Stimulated activated CD4-positive, alpha-beta T cell treated with anti-CD3 and anti-CD28 coated beads, Interleukin-15, amount 100 ng/mL, for 48 hours (primary cell): ENCODE measurements at regions not wholly inside any gene's neighbourhood (a gene's known extent, or its start where the extent isn't known, plus 50 kb on each side); places are given as distances from the start of the nearest gene placed in this dataset.
"Not testable (repeated sequence)": the region's sequence is repeated elsewhere in the genome, so short reads cannot be mapped to it uniquely, and the experiment has no call there.

ENCODE experiments used
- DNase-seq, 2 donors: peaks; one replicate each; pipeline ENCODE4 v3.0.0-alpha.2; 2020; ENCODE audit warnings: low read depth in 2 of 2

GRCh38 chr1:196366-196765, 255.1 kb downstream of the OR4F29 start:
- not testable (repeated sequence) for DNase-seq

DNA sequence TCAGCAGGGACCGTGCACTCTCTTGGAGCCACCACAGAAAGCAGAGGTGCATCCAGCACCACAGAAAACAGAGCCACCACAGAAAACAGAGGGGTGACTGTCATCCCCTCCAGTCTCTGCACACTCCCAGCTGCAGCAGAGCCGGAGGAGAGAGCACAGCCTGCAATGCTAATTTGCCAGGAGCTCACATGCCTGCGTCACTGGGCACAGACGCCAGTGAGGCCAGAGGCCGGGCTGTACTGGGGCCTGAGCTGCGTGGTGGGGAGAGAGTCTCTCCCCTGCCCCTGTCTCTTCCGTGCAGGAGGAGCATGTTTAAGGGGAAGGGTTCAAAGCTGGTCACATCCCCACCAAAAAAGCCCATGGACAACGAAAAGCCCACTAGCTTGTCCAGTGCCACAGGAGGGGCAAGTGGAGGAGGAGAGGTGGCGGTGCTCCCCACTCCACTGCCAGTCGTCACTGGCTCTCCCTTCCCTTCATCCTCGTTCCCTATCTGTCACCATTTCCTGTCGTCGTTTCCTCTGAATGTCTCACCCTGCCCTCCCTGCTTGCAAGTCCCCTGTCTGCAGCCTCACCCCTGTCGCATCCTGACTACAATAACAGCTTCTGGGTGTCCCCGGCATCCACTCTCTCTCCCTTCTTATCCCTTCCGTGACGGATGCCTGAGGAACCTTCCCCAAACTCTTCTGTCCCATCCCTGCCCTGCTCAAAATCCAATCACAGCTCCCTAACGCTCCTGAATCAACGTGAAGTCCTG, 260.0 kb downstream of the OR4F29 start:
- not testable (repeated sequence) for DNase-seq

GRCh38 chr1:190678-191077, 260.8 kb downstream of the OR4F29 start:
- not testable (repeated sequence) for DNase-seq

- not testable (repeated sequence) for DNase-seq
These were observed 261.6 kb downstream of the OR4F29 start for GRCh38 chr1:189915-190314.

DNA sequence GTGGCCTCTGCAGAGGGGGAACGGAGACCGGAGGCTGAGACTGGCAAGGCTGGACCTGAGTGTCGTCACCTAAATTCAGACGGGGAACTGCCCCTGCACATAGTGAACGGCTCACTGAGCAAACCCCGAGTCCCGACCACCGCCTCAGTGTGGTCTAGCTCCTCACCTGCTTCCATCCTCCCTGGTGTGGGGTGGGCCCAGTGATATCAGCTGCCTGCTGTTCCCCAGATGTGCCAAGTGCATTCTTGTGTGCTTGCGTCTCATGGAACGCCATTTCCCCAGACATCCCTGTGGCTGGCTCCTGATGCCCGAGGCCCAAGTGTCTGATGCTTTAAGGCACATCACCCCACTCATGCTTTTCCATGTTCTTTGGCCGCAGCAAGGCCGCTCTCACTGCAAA, 262.2 kb downstream of the OR4F29 start:
- DNase-seq: not testable (repeated sequence)

- not testable (repeated sequence) for DNase-seq
These were observed 264.2 kb downstream of the OR4F29 start for GRCh38 chr1:187298-187697.

DNA sequence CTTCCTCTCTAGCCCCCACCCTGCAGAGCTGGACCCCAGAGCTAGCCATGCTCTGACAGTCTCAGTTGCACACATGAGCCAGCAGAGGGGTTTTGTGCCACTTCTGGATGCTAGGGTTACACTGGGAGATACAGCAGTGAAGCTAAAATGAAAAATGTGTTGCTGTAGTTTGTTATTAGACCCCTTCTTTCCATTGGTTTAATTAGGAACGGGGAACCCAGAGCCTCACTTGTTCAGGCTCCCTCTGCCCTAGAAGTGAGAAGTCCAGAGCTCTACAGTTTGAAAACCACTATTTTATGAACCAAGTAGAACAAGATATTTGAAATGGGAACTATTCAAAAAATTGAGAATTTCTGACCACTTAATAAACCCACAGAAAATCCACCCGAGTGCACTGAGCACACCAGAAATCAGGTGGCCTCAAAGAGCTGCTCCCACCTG, 264.8 kb downstream of the OR4F29 start:
- DNase-seq: not testable (repeated sequence)

- DNase-seq: not testable (repeated sequence)
These were observed 265.3 kb downstream of the OR4F29 start for GRCh38 chr1:186223-186622.

- not testable (repeated sequence) for DNase-seq
These were observed 266.0 kb downstream of the OR4F29 start for GRCh38 chr1:185526-185925.

DNA sequence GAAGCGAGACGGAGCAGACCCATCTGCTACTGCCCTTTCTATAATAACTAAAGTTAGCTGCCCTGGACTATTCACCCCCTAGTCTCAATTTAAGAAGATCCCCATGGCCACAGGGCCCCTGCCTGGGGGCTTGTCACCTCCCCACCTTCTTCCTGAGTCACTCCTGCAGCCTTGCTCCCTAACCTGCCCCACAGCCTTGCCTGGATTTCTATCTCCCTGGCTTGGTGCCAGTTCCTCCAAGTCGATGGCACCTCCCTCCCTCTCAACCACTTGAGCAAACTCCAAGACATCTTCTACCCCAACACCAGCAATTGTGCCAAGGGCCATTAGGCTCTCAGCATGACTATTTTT, 267.2 kb downstream of the OR4F29 start:
- DNase-seq: not testable (repeated sequence)

- not testable (repeated sequence) for DNase-seq
These were observed 267.7 kb downstream of the OR4F29 start for GRCh38 chr1:183620-184335.

DNA sequence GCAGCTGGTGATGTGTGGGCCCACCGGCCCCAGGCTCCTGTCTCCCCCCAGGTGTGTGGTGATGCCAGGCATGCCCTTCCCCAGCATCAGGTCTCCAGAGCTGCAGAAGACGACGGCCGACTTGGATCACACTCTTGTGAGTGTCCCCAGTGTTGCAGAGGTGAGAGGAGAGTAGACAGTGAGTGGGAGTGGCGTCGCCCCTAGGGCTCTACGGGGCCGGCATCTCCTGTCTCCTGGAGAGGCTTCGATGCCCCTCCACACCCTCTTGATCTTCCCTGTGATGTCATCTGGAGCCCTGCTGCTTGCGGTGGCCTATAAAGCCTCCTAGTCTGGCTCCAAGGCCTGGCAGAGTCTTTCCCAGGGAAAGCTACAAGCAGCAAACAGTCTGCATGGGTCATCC, 268.4 kb downstream of the OR4F29 start:
- not testable (repeated sequence) for DNase-seq

DNA sequence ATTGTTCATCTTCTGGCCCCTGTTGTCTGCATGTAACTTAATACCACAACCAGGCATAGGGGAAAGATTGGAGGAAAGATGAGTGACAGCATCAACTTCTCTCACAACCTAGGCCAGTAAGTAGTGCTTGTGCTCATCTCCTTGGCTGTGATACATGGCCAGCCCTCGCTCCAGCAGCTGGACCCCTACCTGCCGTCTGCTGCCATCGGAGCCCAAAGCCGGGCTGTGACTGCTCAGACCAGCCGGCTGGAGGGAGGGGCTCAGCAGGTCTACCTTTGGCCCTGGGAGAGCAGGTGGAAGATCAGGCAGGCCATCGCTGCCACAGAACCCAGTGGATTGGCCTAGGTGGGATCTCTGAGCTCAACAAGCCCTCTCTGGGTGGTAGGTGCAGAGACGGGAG, 268.8 kb downstream of the OR4F29 start:
- not testable (repeated sequence) for DNase-seq

DNA sequence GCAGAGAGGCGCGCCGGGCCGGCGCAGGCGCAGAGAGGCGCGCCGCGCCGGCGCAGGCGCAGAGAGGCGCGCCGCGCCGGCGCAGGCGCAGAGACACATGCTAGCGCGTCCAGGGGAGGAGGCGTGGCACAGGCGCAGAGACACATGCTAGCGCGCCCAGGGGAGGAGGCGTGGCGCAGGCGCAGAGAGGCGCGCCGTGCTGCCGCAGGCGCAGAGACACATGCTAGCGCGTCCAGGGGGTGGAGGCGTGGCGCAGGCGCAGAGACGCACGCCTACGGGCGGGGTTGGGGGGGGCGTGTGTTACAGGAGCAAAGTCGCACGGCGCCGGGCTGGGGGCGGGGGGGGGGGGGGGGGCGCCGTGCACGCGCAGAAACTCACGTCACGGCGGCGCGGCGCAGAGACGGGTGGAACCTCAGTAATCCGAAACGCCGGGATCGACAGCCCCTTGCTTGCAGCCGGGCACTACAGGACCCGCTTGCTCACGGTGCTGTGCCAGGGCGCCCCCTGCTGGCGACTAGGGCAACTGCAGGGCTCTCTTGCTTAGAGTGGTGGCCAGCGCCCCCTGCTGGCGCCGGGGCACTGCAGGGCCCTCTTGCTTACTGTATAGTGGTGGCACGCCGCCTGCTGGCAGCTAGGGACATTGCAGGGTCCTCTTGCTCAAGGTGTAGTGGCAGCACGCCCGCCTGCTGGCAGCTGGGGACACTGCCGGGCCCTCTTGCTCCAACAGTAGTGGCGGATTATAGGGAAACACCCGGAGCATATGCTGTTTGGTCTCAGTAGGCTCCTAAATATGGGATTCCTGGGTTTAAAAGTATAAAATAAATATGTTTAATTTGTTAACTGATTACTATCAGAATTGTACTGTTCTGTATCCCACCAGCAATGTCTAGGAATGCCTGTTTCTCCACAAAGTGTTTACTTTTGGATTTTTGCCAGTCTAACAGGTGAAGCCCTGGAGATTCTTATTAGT, 269.9 kb downstream of the OR4F29 start:
- DNase-seq: peak; percentile 25 to 30

GRCh38 chr1:180749-181205, 270.7 kb downstream of the OR4F29 start:
- not testable (repeated sequence) for DNase-seq

- DNase-seq: not testable (repeated sequence)
These were observed 312.6 kb downstream of the OR4F29 start for GRCh38 chr1:138842-139241.

- DNase-seq: not testable (repeated sequence)
These were observed 313.8 kb downstream of the OR4F29 start for GRCh38 chr1:137664-138063.

- DNase-seq: not testable (repeated sequence)
These were observed 315.0 kb downstream of the OR4F29 start for GRCh38 chr1:136344-136932.

- not testable (repeated sequence) for DNase-seq
These were observed 316.5 kb downstream of the OR4F29 start for GRCh38 chr1:134936-135335.

GRCh38 chr1:118440-118839, 333.0 kb downstream of the OR4F29 start:
- not testable (repeated sequence) for DNase-seq

DNA sequence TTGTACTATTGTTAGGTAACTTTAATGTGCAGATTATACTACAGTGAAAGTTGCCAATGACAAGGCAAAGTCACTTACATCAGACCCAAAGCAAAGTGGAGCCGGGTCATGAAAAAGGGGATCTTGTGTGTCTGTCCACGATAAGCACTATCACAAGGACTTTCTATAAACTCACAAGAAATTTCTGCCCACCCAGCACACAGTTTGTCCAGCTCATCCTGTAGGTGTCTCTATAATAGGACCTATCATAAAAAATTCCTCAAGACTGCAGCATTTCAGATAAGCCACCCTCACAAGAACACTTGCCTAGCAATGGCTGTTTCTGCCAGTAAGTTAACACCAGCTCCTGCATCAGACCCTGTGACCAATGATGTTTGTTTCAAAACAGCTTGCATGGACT, 335.9 kb downstream of the OR4F29 start:
- DNase-seq: not testable (repeated sequence)
